NT2/D1 (cell line): ENCODE measurements at regions not wholly inside any gene's neighbourhood (a gene's known extent, or its start where the extent isn't known, plus 50 kb on each side); places are given as distances from the start of the nearest gene placed in this dataset.
"Not testable (repeated sequence)": the region's sequence is repeated elsewhere in the genome, so short reads cannot be mapped to it uniquely, and the experiment has no call there.

ENCODE experiments used
- SUZ12 ChIP-seq: IDR thresholded peaks from 2 replicates; pipeline ENCODE4 v1.6.1; 2011; ENCODE audit not compliant: insufficient read length, insufficient read depth; ENCODE audit errors: extremely low read depth
- YY1 ChIP-seq: IDR thresholded peaks from 2 replicates; pipeline ENCODE4 v1.6.1; 2011; ENCODE audit not compliant: insufficient read length, insufficient read depth
- ZNF274 ChIP-seq: IDR thresholded peaks from 2 replicates; pipeline ENCODE4 v1.6.1; 2011; ENCODE audit warnings: mild to moderate bottlenecking, low read depth, low read length

- TF ChIP-seq SUZ12, YY1, ZNF274: not testable (repeated sequence)
These were observed 314.4 kb downstream of the ADGRD1 start for GRCh38 chr12:131268123-131268522.
